BJ (cell line): ENCODE measurements at regions not wholly inside any gene's neighbourhood (a gene's known extent, or its start where the extent isn't known, plus 50 kb on each side); places are given as distances from the start of the nearest gene placed in this dataset.

Experiments
- CTCF ChIA-PET: fragments of 350-600 bp; formaldehyde crosslinking; extraction: SDS; loops from one replicate; lab custom pipeline; 2021; ENCODE audit warnings: antibody characterized with exemption, inconsistent platforms; lab: Yijun Ruan, JAX
- POLR2A ChIA-PET: fragments of 300-600 bp; sonication (Branson Sonifier 250); formaldehyde crosslinking; extraction: SDS; loops from one replicate; lab custom pipeline; 2021; ENCODE audit warnings: antibody characterized with exemption; lab: Charles Lee
- DNase-seq: peaks from one replicate; pipeline ENCODE4 v3.0.0-alpha.2; 2011; ENCODE audit warnings: low read depth
- H3K27me3 ChIP-seq: 2 replicates; pipeline ENCODE4 v1.6.0; 2011; ENCODE audit warnings: low read length; ENCODE audit not compliant: control insufficient read depth, insufficient read depth
- H3K36me3 ChIP-seq: 2 replicates; pipeline ENCODE4 v1.5.1; 2011; ENCODE audit warnings: low read length; ENCODE audit not compliant: control insufficient read depth, insufficient read depth
- H3K4me3 ChIP-seq: 2 replicates; pipeline ENCODE4 v1.5.1; 2011; ENCODE audit warnings: low read depth, mild to moderate bottlenecking, control low read depth, low read length
- TF ChIP-seq, protein P1 (sequence below): IDR thresholded peaks from 2 replicates; pipeline ENCODE4 v1.5.1; 2011; ENCODE audit warnings: low read depth, mild to moderate bottlenecking, control low read depth, inconsistent platforms, low read length, moderate library complexity; ENCODE audit not compliant: insufficient read depth

DNA sequence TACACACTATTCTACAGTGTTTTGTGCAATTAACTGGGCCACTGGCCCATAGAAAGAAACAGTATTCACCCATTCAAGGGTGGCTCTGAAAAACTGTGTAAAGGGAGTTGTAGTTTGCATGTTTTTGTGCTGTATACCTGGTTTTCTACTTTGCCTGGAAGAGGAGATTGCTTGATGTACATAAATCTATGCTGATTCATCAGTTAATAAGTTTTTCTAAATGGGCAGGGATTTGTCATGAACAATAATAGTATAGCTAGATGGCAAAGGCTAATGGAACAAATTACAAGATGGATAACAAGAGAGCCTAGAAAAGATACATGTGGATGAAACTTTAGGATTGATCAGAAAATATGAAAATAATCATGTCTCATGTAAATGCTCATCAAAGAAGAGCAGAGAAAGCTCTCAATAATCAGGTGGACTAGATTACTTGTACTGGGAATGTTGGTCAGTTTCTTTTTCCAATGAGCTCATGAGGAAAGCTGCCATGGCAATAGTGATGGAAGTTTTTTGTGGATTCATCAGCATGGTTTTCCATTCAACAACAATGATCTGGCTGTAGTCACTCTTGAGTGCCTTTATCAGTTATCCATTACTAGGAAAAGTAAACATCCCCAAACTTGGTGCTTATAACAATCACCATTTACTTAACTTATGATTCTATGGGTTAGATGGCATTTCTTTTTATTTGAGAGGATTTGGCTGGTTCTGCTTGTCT, 602.8 kb downstream of the BRINP3 start:
- Histone ChIP-seq H3K36me3 (no peaks in the 10 kb centered on the region), H3K4me3 (no peak overlapping the region), H3K27me3 (no peaks in the 10 kb centered on the region)
- CTCF ChIA-PET = no interaction called here
- no peak for DNase-seq
- POLR2A ChIA-PET = no interaction called here
- TF ChIP-seq, protein P1, sequence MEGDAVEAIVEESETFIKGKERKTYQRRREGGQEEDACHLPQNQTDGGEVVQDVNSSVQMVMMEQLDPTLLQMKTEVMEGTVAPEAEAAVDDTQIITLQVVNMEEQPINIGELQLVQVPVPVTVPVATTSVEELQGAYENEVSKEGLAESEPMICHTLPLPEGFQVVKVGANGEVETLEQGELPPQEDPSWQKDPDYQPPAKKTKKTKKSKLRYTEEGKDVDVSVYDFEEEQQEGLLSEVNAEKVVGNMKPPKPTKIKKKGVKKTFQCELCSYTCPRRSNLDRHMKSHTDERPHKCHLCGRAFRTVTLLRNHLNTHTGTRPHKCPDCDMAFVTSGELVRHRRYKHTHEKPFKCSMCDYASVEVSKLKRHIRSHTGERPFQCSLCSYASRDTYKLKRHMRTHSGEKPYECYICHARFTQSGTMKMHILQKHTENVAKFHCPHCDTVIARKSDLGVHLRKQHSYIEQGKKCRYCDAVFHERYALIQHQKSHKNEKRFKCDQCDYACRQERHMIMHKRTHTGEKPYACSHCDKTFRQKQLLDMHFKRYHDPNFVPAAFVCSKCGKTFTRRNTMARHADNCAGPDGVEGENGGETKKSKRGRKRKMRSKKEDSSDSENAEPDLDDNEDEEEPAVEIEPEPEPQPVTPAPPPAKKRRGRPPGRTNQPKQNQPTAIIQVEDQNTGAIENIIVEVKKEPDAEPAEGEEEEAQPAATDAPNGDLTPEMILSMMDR = no peak

DNA sequence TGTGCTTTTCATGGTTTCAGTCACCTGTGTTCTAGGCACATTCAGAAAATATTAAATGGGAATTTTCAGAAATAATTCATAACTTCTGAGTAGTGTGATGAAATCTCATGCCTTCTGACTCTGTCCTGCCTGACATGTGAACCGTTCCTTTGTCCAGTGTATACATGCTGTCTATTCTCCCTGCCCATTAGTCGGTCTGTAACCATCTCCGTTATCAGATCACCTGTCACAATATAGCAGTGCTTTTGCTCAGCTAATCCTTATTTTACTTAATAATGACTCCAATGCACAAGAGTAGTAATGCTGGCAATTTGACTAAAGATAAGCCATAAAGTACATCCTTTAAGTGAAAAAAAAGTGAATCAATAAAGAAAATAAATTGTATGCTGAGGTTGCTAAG, 597.5 kb downstream of the BRINP3 start:
- Histone ChIP-seq H3K4me3 (no peak overlapping the region), H3K36me3 (no peaks in the 10 kb centered on the region), H3K27me3 (no peaks in the 10 kb centered on the region)
- no peak for DNase-seq
- ChIA-PET CTCF (no interaction called here), POLR2A (no interaction called here)
- TF ChIP-seq, protein P1 = no peak

DNA sequence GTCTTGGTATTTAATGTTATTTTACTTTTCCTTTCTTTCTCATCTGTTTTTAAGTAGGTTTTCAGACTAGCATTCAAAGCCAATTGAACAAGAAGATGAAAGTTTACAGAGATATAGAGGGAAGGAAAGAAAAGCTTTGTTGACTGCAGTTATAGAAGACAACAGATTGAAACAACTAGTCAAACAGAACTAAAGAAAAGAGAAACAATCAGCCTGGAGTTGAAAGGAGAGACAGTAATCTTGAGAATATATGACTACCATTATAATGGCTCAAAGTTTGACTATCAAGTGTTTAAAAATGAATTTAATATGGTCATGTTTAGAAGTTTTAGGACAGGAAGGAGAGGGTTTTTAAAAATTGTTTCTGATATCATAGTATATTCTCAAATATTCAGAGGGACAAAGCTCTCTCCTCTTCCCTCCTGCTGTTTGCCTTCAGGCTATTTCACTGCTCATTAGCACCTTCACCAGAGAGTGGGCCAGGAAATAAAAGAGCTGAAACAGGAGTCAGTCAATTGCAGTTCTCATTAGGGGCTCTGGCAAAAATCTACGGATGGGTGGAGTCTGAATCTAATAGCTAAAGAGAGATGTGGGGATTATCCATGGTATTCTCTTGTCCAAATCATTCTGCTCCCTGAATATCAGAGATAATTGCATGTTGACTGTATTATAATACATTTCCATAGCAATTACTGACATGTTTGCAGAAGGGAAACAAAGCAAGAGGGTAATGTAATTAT, 577.8 kb downstream of the BRINP3 start:
- Histone ChIP-seq H3K4me3 (no peak overlapping the region), H3K27me3 (no peaks in the 10 kb centered on the region), H3K36me3 (no peaks in the 10 kb centered on the region)
- no peak for DNase-seq
- ChIA-PET CTCF (no interaction called here), POLR2A (no interaction called here)
- TF ChIP-seq, protein P1 = no peak

DNA sequence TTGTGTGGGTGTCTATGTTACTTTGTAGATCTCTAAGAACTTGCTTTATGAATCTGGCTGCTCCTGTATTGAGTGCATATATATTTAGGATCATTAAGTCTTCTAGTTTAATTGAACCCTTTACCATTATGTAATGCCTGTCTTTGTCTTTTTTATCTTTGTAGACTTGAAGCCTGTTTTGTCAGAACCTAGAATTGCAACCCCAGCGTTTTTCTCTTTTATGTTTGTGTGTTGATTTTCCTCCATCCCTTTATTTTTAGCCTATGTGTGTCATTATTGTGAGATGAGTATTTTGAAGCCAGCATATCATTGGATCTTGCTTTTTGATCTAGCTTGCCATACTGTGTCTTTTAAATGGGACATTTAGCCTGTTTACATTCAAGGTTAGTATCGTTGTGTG, 573.2 kb downstream of the BRINP3 start:
- Histone ChIP-seq H3K27me3 (no peaks in the 10 kb centered on the region), H3K4me3 (no peak overlapping the region), H3K36me3 (no peaks in the 10 kb centered on the region)
- no peak for DNase-seq
- ChIA-PET CTCF (no interaction called here), POLR2A (no interaction called here)
- TF ChIP-seq, protein P1 = no peak

DNA sequence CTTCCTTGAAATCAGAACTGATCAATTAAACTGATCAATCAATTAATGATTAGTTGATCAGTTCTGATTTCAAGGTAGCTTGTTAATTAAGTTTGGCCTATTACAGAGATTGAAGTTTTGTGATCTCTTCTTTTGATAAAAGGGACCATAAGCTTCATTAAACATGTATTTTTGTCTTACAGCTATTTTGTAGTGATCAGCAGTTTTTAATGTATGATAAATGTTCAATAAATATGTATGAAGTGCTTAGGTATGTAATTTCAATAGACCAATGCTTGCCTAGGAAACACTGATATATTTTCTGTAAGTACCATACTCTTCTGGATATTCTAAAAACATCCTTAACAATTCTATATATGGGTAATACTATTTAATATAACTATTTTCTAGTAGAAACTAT, 569.6 kb downstream of the BRINP3 start:
- TF ChIP-seq, protein P1 = no peak

More for the DNA sequence above, 569.6 kb downstream of the BRINP3 start:
- H3K27me3 ChIP-seq = no peaks in the 10 kb centered on the region
- H3K4me3 ChIP-seq = no peak overlapping the region
- CTCF ChIA-PET = no interaction called here
- no peak for DNase-seq
- no peaks in the 10 kb centered on the region for H3K36me3 ChIP-seq
- POLR2A ChIA-PET = no interaction called here
